Hematopoietic multipotent progenitor cell treated with erythropoietin and hydrocortisone succinate and interleukin-3 and kit ligand, for 6 days (in vitro differentiated cells): ENCODE measurements at regions not wholly inside any gene's neighbourhood (a gene's known extent, or its start where the extent isn't known, plus 50 kb on each side); places are given as distances from the start of the nearest gene placed in this dataset.

Experiments used
- DNase-seq: peaks from one replicate; pipeline ENCODE4 v3.0.0-alpha.2; 2015

DNA sequence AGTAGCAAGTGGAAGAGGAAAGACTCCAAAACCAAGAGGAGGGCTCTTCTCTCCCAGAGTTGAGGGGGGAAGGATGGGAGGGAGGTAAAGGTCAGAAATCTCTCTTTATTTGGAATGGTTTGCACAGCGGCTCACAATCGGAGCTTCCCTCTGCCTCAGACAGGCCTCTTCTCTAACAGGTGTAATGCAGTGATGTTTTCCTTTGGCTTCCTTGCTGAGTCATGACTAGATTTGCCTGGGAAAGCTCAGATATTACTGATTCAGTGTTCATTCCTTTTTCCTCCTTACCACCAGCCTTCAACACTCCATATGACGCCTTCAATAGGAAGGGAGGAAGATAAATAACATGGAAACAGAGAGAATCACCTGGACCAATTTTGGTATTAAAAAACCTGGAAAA lies 136.6 kb downstream of the RNF152 start:
- DNase-seq = no peak

DNA sequence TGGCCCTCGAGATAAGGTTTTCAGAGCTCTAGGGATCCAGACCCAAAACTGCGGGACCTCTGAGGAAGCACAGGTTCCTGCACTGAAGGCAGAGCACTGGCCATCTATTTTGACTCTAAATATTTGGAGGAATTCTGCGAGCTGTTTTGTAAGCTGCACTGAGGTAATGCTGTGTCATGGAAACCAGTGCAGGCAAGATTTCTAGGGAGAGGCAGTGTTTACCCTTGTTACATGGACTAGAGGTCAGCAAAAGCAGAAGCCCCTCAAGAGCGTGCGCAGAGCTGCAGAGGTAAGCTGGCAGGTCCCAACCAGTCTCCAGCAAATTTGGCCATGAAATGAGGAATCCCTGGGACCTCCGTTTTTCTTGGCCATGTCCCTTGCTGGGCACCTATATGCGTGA lies 137.3 kb downstream of the RNF152 start:
- no peak for DNase-seq

DNA sequence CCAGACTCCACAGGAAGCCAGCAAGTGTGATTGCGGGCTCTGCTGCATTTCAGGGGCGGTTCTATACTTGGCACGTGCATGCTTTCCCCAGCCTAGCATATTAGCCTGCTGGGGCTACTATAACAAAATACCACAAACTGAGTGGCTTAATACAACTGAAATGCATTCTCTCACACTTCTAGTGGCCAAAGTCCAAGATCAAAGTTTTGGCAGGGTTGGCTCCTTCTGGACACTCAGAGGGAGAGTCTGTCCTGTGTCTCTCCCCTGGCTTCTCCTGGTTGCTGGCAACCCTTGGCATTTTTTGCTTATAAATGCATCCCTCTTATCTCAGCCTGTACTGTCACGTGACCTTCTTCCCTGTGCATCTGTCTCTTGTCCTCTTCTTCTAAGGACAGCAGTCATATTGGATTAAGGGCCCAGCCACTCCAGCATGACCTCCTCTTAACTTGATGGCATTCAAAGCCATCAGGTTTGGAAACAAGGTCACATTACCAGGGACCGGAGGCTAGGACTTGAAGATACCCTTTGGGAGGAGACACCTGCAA lies 138.7 kb downstream of the RNF152 start:
- DNase-seq = no peak

DNA sequence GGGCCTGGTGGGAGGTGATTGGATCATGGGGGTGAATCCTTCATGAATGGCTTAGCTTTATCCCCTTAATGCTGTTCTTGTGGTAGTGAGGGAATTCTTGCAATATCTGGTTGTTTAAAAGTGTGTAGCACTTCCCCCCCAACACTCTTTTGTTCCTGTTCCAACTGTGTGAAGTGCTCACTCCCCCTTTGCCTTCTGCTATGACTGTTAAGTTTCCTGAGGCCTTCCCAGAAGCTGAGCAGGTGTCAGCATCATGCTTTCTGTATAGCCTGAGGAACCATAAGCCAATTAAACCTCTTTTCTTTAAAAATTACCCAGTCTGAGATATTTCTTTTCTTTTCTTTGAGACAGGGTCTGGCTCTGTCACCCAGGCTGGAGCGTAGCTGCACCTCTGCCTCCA lies 139.4 kb downstream of the RNF152 start:
- DNase-seq = no peak

DNA sequence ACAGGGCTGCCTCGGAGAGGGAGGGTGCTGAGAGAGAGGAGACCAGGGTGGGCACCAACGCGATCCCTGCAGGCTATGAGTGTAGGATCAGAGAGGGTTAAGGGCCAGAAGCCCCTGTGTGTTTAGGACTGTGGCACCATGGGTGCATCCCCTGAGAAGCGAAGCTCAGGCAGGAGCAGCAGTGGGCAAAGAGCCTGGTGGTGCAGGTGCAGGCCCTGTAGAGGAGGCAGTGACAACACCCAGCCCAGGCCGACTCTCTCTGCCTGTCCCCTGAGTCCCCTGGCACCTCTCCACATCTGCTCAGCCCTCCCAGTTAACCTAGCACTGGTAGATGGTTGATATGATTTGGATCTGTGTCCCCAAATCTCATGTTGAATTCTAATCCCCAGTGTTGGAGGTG lies 139.8 kb downstream of the RNF152 start:
- no peak for DNase-seq

DNA sequence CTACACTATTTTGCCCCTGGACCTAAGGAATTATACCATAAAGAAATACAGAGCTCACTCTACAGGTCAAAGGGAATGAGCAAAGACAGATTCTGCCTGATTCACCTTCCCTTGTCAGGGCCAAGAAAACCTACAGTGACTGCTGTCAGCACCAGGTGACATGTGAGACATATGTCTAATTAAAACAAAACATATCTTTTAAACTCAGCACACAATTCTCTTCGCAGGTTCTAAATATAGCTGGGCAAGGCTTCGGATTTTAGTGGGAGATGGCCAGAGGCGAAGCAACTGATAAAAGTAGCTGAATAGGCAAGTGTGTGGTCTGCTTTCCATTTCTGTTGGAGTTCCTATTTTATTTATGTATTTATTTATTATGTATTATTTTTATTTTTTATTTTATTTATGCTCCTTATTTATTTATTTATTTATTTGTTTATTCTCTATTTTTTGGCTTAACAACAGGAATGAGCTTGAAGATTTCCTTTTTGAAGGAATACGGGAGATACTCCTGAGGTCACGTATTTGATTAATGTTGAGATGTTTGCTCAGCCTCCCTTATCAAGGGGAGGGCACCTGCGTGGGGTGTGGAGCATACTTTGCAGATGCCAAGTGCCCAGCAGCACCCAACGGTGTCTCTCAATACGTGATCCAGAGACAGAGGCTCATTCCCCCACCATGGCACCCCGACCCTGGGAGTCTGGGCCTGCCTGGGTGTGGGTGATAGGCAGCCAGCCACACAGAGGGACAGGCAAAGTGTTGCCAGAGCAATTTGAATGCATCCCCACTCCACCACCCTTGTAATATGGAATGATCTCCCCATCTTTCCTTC lies 141.8 kb downstream of the RNF152 start:
- no peak for DNase-seq

DNA sequence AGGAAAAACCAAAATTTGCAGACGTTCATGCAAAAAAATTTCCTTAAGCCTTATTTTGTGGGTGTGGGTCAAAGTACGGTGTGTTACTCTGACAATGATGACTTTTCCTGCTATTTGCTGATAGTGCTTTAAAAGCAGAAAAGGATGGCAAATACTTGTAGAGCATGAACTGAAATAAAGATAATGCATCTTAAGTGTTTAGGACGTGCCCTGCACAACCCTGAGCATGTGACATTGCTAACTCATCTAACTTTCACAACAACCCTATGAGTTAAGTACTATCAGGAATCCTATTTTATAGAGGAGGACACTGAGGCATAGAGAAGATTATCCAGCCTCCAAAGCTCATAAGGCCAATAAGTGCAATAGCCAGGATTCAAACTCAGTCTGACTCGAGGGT lies 143.3 kb downstream of the RNF152 start:
- no peak for DNase-seq

DNA sequence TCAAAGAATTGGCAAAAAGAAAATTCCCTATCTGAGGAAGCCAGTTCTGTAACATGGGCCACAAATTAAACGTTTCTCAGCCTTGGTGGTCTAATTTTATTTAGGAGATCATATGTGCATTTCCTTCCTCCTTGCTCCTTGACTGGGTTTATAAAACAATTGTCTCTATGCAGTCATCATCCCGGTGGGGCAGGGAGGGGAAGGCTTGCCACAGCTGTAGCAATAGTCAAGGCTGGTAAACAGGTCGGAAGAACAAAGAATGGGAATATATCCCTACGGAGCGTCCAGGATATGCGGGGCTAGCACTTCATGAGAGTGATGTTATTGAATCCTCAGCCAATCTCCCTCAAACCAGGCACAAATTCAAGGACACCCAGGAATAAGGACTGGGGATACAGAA lies 143.8 kb downstream of the RNF152 start:
- DNase-seq = no peak

DNA sequence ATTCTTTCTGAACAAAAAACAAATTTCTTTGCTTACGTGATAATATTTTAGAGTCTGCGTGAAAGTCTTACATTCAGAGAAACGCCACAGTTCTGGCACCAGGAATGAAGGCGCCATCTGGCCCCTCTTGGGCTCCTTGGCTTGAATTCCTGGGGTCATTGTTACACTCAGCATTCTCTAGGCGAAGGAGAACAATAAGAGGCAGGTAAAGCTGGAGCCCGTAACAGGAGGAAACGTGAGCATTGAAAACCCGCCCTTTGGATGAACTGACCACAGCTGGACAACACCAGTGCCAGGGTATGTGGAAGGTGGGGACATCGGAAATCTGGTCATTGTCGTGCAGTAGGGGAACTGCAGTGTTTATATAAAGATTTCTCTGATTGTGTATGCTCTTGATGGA lies 144.8 kb downstream of the RNF152 start:
- DNase-seq = no peak

DNA sequence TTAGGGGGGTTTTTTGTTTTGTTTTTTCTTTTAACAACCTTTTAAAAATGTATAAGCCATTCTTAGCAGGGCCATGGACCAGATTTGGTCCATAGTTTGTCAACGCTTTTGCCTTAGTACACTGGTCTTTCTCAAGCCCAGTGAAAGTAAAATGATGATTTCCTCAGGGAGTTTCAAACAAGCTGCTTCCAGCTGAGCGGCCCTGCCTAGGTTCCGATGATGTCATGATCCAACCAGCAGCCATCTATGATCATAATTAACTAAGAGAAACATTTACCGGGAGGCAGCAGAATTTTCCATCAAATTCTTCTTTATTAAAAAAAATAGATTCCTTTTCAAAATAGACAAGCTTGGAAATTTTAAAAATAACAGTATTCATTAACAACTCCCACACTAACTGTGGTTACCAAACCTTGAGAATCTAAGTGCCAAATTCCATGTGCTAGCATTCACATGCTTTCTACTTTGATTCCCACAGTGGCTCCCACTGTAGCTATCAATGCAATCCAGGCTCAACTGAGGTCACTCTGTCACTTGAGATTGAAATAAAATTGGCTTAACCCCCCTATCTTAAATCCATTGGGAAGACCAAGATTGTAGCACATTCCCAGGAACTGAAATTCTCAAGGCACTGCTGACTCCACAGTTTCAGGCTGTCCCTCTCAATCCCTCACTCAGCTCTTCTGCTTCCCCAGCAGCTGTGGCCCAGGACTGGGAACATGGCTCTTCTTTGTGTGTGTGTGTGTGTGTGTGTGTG lies 148.9 kb downstream of the RNF152 start:
- no peak for DNase-seq

DNA sequence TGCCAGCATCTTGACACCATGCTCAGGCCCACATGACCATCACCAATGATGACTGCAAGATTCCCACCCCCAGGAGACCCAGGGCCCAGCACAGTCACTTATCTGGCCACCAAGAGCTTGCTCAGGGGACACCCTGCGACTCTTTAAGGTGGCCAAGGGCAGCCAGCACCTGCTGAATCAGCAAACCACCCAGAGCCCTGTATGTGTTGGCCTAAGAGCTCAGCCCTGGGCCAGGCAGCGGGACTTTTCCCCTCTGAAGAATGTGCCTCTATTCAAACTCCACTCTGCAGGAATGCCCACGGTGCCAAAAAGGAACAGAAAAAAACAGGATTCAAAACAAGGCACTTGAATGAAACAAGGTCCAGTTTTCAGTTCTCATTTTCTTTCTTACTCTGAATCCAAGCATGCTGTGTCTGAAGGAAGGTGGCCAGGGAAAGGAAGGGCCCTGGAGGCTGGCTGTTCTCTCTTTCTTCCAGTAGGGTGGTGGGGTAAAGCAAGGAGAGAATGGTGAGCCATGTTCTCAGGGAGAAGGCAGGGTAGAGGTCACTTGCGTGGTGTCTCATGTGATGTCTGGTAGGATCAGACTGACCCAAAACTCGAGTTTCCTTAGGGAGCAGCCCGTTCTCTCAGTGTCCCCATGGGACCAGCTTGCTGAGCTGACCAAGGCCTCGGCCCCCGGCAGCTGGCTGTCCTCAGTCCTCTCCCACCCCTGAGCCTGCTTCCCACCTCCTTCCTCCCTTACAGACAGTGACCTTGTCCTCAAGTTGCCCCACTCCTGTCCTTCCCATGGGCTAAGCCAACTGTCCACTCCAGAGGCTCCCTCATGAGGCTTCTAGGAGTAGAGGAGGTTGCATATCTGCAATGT lies 150.0 kb downstream of the RNF152 start:
- DNase-seq = no peak

DNA sequence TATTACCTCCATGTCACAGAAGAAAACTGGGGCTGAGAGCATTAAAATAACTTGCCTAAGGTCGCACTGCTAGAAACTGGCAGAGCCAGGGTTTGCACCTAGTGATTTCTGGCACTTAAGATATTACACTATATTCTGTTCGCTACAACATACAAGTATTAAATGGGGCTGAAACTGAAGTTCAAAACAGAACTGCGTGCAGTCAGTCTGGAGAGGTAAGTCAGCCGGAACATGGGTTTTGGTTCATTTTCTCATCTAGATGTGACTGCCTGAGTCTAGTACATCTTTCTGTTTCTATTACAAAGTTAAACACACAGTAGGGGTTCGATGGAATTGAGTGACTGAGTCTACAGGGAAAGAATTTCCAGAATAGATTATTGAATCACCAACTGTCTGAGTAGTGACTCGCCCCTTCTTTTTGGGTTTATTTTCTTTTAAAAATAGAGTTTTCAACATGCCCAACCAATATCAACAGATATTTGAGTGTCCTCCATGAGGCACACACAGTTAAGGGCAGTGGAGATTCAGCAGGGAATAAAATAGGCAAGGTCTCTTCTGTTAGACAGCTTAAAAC lies 150.8 kb downstream of the RNF152 start:
- no peak for DNase-seq

DNA sequence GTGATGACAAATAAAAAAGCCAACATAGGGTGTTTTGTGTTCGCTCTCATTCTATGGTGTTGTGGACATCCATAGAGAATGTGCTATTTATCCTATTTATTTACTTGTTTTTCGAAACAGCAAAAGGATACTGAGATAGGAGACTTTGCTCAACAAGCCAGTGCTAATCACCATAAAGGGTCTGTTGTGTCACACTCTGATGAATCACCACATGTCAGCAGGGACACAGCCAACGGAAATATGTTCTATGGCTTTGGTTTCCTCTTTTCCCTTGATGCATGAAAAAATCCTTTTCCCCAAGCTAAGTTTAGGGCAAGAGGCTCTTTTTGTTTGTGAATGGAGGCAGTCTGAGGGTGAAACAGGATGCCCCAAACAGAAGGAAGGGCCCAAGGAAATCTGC lies 154.3 kb downstream of the RNF152 start:
- DNase-seq = peak; percentile 9

DNA sequence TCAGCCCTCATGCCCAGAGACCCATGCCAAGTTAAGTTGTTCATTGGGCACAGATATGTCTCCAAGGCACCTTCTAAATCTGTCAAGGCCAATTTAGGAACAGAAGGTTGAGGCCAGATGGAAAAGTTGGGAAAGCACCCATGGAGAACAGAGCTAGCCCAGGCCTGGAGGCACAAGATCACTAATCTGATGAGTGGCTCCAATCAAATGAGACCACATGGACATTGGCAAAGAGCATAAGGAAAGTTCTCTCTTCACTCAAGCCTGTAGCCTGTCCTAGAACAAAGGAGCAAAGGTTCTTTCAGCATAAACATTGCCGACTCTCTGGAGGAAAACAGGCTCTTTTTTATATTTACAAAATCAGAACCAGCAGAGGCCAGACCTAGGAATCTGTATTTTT lies 154.8 kb downstream of the RNF152 start:
- no peak for DNase-seq

DNA sequence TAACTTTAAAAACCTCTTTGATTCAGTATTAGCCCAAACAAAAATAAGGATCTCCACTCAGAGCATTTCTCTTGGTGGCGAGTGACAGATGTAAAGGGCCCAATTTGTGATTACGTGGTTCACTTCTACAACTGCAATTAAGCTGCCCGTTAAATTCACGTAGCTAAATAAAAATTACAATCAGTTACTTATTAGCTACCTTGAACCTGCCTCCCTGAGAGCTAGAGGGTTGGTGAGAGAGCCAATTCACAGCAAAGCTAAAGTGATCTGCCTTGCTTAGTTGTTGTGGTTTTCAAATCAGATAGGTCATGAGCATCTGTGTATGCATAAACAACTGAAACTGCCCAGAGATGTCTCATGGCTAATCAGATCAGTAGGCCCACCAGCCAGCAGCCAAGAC lies 156.7 kb downstream of the RNF152 start:
- DNase-seq = no peak

DNA sequence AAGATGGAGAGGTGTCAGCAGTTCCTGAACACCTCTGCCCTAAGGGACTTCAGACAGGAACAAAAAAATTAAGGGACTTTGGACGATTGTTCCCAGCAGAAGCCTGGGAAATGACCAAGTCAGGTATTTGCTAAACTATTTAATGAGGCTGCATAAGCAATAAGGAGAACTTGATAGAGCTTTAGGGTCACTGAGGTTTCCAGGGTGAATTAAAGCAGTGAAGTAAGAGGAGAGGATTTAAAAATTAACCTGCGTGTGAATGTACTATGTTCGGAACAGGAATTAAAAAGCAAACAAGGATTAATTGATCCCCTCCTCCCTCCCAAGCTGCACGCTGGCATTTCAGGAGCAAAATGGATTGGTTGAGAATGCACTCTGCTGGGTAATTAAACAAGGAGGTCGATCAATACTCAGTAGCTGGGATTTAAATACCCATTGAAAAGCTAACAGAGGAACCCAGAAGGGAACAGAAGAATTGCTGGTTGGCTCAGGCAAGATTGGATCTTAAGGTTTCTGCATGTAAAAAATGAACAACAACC lies 157.2 kb downstream of the RNF152 start:
- no peak for DNase-seq

DNA sequence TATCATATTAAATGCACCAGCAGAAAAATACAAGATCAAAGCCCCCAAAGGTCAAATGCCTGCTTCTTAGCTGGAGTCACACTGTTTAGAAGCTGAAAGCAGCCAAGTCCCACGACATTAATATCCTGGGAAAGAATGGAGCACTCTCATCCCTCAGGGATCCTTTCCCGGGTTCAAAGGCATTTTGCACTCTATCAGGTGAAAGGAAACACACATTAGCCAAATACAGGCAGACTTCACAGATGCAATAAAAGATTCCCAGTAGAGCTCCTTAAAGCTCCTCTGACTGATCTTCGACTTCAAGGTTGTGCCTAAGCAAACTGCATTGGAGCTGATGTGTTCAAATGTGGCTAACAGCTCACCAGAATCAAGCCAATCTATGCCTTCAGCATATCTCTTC lies 158.4 kb downstream of the RNF152 start:
- DNase-seq = no peak

DNA sequence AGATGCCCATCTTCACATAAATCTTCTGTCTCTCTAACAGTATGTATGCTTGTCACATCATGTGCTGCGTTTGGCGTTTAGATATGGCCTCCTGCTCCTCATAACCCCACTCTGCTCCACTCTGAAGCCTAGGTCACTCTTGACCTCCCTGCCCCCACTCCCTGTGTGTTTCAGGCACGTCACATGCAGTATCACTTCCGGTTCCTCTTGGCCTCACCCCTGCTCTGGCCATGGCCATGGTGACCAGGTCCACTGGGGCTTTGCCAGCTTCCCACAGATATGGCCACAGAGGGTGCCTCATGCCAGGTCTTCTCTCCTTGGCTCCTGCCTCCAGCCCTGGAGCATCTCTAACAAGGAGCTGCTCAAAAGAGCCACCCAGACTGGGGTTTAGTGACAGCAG lies 160.0 kb downstream of the RNF152 start:
- DNase-seq = no peak

DNA sequence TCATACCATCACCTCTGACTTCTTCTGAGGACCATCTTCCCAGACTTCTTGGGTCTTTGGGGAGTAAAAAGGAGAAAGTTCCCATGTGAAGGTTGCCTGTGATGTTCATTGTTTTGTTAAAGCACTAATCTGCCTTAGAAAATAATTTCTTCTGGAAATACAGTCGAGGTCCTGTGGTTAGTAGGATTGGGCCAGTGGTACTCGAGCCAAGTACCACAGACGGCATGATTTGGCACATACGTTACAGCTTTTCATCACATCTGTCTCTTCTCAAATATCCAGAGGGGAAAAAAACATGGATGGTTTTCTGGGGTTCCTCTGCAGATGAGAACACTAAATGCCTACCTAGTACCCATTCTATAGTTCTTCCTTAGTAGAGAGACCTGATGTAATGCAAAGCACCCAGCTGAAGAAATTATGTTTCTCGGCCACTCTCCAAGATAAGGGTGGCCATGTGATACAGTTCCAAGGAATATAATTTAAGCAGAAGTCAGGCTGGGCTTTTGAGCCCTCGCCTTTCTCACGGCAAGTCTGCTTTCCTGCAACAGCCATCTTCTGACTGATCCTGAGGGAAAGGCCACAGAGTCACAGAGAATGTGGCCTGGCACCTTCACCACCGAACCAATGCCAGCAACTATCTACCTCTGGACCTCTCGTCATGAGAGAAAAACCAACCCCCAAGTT lies 161.0 kb downstream of the RNF152 start:
- DNase-seq = no peak

DNA sequence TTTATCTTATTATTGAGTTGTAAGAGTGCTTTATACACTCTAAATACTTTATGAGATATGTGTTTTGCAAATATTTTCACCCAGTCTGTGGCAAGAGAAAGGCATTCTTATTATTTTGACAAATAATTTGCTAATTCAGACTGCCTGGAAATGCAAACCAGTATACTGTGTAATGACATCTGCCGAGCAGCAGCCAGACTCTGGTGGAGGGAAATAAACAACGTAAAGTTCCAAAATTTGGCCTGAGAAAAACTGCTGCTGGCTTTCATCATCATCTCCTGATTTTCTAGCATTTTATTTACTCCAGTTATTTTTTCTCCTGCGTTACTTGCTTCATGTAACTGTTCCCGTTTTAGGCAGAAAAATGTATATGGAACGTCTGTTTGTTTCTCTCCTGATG lies 161.6 kb downstream of the RNF152 start:
- no peak for DNase-seq

DNA sequence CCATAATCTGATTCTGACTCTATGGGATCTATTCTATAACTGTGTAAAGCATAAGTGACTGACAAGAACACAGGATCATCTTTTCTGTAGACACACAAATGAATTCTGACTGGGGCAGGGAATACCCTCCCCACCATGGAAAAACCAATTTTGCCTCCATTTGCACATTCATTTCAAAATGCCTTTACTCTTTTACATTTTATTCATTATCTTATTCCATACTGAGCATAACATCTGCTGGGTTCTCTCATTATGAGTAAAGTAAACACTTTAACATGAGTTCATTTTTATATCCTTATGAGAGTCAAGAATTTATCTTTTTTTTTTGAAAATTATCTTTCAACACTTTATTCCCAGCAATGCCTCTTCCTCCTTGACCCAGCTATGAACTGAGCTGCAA lies 163.5 kb downstream of the RNF152 start:
- no peak for DNase-seq
